GM12875 (cell line): ENCODE measurements at regions not wholly inside any gene's neighbourhood (a gene's known extent, or its start where the extent isn't known, plus 50 kb on each side); places are given as distances from the start of the nearest gene placed in this dataset.

Experiments
- H3K4me3 ChIP-seq: one replicate; pipeline ENCODE4 v1.5.1; 2011; ENCODE audit warnings: low read depth, low read length, control low read depth
- TF ChIP-seq, protein P1 (sequence below): IDR thresholded peaks from 2 replicates; pipeline ENCODE4 v1.5.1; 2011; ENCODE audit warnings: low read depth, mild to moderate bottlenecking, control low read depth, inconsistent platforms, low read length, moderate library complexity, borderline replicate concordance; ENCODE audit not compliant: insufficient read depth

DNA sequence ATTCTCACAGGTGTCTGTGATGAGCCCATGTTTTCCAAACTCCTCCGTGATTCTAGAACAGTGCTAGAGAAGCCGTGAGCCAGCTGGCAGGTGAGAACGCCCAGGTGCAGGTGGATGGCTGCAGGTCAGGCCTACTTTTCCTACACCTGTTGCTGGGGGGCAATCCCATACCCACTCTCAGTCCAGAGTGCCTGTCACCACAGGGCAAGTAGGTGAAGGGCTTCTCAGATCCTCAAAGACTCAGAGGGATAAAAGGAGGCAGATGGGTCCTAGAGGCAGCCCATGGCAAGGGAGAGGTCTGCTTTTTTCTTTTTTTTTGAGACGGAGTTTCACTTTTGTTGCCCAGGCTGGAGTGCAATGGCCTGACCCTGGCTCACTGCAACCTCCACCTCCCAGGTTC is 50.7 kb upstream of the H6PD start:
- no peak overlapping the region for H3K4me3 ChIP-seq

DNA sequence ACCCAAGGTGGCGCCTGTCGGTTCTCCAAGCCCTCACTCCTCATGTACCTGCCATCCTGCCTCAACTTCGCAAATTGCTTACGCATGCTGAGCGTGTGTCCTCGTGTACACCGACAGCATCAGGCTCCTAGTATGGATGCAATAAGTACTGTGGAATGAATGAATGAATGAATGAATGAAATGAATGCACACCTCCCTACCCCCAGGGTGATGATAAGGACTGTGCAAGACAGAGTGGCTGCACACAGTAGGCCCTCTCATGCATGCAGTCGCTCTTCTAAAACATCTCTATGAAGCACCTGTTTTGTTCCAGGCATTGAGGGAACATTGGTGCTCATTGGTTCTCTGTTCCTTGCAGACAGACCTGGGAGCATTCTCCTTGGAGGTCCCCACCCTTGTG is 49.8 kb upstream of the H6PD start:
- TF ChIP-seq, protein P1, sequence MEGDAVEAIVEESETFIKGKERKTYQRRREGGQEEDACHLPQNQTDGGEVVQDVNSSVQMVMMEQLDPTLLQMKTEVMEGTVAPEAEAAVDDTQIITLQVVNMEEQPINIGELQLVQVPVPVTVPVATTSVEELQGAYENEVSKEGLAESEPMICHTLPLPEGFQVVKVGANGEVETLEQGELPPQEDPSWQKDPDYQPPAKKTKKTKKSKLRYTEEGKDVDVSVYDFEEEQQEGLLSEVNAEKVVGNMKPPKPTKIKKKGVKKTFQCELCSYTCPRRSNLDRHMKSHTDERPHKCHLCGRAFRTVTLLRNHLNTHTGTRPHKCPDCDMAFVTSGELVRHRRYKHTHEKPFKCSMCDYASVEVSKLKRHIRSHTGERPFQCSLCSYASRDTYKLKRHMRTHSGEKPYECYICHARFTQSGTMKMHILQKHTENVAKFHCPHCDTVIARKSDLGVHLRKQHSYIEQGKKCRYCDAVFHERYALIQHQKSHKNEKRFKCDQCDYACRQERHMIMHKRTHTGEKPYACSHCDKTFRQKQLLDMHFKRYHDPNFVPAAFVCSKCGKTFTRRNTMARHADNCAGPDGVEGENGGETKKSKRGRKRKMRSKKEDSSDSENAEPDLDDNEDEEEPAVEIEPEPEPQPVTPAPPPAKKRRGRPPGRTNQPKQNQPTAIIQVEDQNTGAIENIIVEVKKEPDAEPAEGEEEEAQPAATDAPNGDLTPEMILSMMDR, result no peak
- H3K4me3 ChIP-seq, result no peak overlapping the region

More for the DNA sequence above, 50.7 kb upstream of the H6PD start:
- TF ChIP-seq, protein P1, result no peak
